Smooth muscle cell (in vitro differentiated cells): ENCODE measurements at regions not wholly inside any gene's neighbourhood (a gene's known extent, or its start where the extent isn't known, plus 50 kb on each side); places are given as distances from the start of the nearest gene placed in this dataset.

Experiments used
- DNase-seq: peaks from one replicate; lab custom pipeline; 2025; ENCODE audit not compliant: unreplicated experiment; lab: John Stamatoyannopoulos, UW
- H2AFZ ChIP-seq: fragments of 200-600 bp; sonication (generic); 2 replicates; pipeline ENCODE4 v1.6.0; 2016; ENCODE audit warnings: antibody characterized with exemption, low read depth, mild to moderate bottlenecking
- H3F3A ChIP-seq: fragments of 200-600 bp; sonication (generic); 2 replicates; pipeline ENCODE4 v1.6.0; 2017; ENCODE audit warnings: antibody characterized with exemption, low read depth
- H3K27ac ChIP-seq: fragments of 200-600 bp; sonication (generic); 2 replicates; pipeline ENCODE4 v1.5.1; 2016; ENCODE audit warnings: low read depth, mild to moderate bottlenecking
- H3K27me3 ChIP-seq: fragments of 200-600 bp; sonication (generic); 2 replicates; pipeline ENCODE4 v1.6.1; 2016; ENCODE audit warnings: low read depth, mild to moderate bottlenecking
- H3K36me3 ChIP-seq: fragments of 200-600 bp; sonication (generic); 2 replicates; pipeline ENCODE4 v1.5.1; 2016; ENCODE audit warnings: low read depth
- H3K4me1 ChIP-seq: fragments of 200-600 bp; sonication (generic); 2 replicates; pipeline ENCODE4 v1.5.1; 2016; ENCODE audit warnings: low read depth
- H3K4me2 ChIP-seq: fragments of 200-600 bp; sonication (generic); 2 replicates; pipeline ENCODE4 v1.6.0; 2016; ENCODE audit warnings: mild to moderate bottlenecking
- H3K4me3 ChIP-seq: fragments of 200-600 bp; sonication (generic); 2 replicates; pipeline ENCODE4 v1.5.1; 2016; ENCODE audit warnings: mild to moderate bottlenecking
- H3K79me2 ChIP-seq: fragments of 200-600 bp; sonication (generic); 2 replicates; pipeline ENCODE4 v1.6.0; 2016; ENCODE audit warnings: low read depth, mild to moderate bottlenecking
- H3K9ac ChIP-seq: fragments of 200-600 bp; sonication (generic); 2 replicates; pipeline ENCODE4 v1.6.0; 2016; ENCODE audit warnings: low read depth
- H3K9me3 ChIP-seq: fragments of 200-600 bp; sonication (generic); replicated peaks from 2 replicates; pipeline ENCODE4 v1.5.1; 2016; ENCODE audit warnings: low read depth
- H4K20me1 ChIP-seq: fragments of 200-600 bp; sonication (generic); 2 replicates; pipeline ENCODE4 v1.6.0; 2016; ENCODE audit warnings: low read depth
- WGBS: methylation state at CpG from one replicate; pipeline ENCODE4 v1.1.7; 2016; ENCODE audit warnings: low lambda C conversion rate; 5-methylcytosine and 5-hydroxymethylcytosine counted together
- TF ChIP-seq, protein P1 (sequence below): fragments of 200-600 bp; sonication (generic); IDR thresholded peaks from 2 replicates; pipeline ENCODE4 v1.5.1; 2017; ENCODE audit warnings: borderline replicate concordance, mild to moderate bottlenecking, antibody characterized with exemption; ENCODE audit not compliant: insufficient read depth, poor library complexity, severe bottlenecking

DNA sequence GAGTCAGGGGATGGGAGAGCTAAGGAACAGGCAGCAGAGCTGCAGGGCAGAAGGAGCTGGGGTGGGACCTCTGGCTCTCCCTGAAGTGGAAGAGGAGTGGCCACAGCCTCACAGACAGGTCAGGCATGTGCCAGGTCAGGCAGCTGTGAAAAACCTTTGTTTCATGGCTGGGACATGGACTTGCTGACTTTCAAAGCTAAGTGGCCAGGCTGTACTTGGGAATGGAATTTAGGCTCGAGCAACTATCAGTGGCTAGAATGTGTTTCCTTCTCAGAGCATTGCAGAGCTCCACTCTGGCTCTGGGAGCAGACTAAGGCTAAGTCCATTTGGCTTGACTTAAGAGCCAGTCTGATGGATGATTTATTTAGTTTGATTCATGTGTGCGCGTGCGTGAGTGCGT is 385.1 kb downstream of the LMX1A start:
- H3K9me3 ChIP-seq: no peaks in the 10 kb centered on the region
- H3K4me3 ChIP-seq: no peak overlapping the region
- no peaks in the 10 kb centered on the region for H3K36me3 ChIP-seq
- H3K4me2 ChIP-seq: no peak overlapping the region
- no peak overlapping the region for H3K27ac ChIP-seq
- H4K20me1 ChIP-seq: no peaks in the 10 kb centered on the region
- H2AFZ ChIP-seq: no peak overlapping the region
- H3K79me2 ChIP-seq: no peaks in the 10 kb centered on the region
- WGBS: 96% methylated on average over 5 of the region's 5 CpGs
- TF ChIP-seq, protein P1, sequence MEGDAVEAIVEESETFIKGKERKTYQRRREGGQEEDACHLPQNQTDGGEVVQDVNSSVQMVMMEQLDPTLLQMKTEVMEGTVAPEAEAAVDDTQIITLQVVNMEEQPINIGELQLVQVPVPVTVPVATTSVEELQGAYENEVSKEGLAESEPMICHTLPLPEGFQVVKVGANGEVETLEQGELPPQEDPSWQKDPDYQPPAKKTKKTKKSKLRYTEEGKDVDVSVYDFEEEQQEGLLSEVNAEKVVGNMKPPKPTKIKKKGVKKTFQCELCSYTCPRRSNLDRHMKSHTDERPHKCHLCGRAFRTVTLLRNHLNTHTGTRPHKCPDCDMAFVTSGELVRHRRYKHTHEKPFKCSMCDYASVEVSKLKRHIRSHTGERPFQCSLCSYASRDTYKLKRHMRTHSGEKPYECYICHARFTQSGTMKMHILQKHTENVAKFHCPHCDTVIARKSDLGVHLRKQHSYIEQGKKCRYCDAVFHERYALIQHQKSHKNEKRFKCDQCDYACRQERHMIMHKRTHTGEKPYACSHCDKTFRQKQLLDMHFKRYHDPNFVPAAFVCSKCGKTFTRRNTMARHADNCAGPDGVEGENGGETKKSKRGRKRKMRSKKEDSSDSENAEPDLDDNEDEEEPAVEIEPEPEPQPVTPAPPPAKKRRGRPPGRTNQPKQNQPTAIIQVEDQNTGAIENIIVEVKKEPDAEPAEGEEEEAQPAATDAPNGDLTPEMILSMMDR: no peak
- H3K4me1 ChIP-seq: no peaks in the 10 kb centered on the region
- no peaks in the 10 kb centered on the region for H3K27me3 ChIP-seq
- H3F3A ChIP-seq: no peaks in the 10 kb centered on the region
- H3K9ac ChIP-seq: no peak overlapping the region
- DNase-seq: no peak

DNA sequence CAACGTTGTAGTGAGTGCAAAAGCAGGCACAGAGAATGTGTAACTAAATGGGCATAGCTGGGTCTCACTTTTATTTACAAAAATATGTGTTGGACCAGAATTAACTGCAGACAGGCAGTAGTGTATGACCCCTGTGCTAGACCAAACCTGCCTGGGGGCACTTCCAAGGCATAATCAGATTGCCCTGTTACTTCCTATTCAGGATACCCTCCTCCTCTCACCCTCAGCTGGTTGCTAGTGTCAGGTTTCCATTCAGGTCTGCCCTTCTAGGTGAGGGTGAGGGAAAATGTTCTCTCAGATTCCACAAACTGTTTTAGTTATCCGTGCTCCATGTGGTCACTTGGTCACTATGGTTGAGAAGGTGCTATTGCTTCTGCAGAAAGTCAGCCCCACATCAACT is 387.3 kb downstream of the LMX1A start:
- Histone ChIP-seq H3K27ac (no peak overlapping the region), H3F3A (no peaks in the 10 kb centered on the region), H3K9ac (no peak overlapping the region), H3K79me2 (no peaks in the 10 kb centered on the region), H3K4me3 (no peak overlapping the region), H4K20me1 (no peaks in the 10 kb centered on the region), H2AFZ (no peak overlapping the region), H3K36me3 (no peaks in the 10 kb centered on the region), H3K9me3 (no peaks in the 10 kb centered on the region), H3K27me3 (no peaks in the 10 kb centered on the region), H3K4me1 (no peaks in the 10 kb centered on the region), H3K4me2 (no peak overlapping the region)
- 67% methylated on average over 2 of the region's 2 CpGs for WGBS
- no peak for DNase-seq
- TF ChIP-seq, protein P1: no peak

DNA sequence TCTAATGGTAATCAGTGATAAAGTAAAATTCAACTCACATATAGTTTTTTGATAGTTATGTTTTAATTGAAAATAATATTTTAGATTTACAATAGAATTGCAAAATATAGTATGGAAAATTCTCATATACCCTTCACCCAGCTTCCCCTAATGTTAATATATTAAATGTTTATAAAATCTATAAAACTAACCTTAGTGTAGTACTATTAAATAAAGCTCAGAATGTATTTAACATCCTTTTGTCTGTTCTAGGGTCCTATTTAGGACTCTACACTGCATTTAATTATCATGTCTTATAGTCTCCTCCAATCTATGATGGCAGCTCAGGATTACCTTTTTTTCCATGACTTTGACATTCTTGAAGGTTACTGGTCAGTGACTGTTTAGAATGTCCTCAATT is 389.2 kb downstream of the LMX1A start:
- TF ChIP-seq, protein P1: no peak
- H3K4me3 ChIP-seq: no peak overlapping the region
- H3K9me3 ChIP-seq: no peaks in the 10 kb centered on the region
- H3K79me2 ChIP-seq: no peaks in the 10 kb centered on the region
- H3K4me2 ChIP-seq: no peak overlapping the region
- no peaks in the 10 kb centered on the region for H4K20me1 ChIP-seq
- no peak overlapping the region for H3K9ac ChIP-seq
- no peaks in the 10 kb centered on the region for H3K36me3 ChIP-seq
- DNase-seq: no peak
- H3K4me1 ChIP-seq: no peaks in the 10 kb centered on the region
- H3K27ac ChIP-seq: no peak overlapping the region
- no peaks in the 10 kb centered on the region for H3F3A ChIP-seq
- no peaks in the 10 kb centered on the region for H3K27me3 ChIP-seq
- H2AFZ ChIP-seq: no peak overlapping the region

DNA sequence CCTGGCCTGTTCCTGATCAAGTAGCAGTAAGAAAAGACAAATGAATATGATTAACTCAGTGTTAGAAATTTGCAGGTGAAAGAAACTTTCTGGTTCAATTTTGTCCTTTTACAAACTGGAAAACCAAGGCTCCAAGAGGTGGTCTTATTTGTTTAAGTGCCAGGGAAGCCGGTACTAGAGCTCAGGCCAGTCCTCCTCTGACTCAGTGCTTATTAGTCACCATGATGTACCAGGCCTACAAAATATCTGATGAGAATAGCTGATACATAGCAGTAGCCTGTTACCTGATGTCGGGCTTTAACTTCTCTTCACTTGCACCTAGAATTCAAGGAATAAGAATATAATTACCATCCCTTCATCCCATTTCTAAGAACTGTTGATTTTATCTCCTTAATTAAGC is 394.8 kb downstream of the LMX1A start:
- no peaks in the 10 kb centered on the region for H4K20me1 ChIP-seq
- WGBS: 47% methylated on average over 2 of the region's 2 CpGs
- H3F3A ChIP-seq: no peaks in the 10 kb centered on the region
- no peaks in the 10 kb centered on the region for H3K79me2 ChIP-seq
- no peak for DNase-seq
- no peaks in the 10 kb centered on the region for H3K27me3 ChIP-seq
- H3K36me3 ChIP-seq: no peaks in the 10 kb centered on the region
- no peak overlapping the region for H3K4me3 ChIP-seq
- no peak overlapping the region for H3K27ac ChIP-seq
- TF ChIP-seq, protein P1: no peak
- H3K9ac ChIP-seq: no peak overlapping the region
- H3K9me3 ChIP-seq: no peaks in the 10 kb centered on the region
- H3K4me2 ChIP-seq: no peak overlapping the region
- no peaks in the 10 kb centered on the region for H3K4me1 ChIP-seq
- no peak overlapping the region for H2AFZ ChIP-seq
